Ecto neural progenitor cell (in vitro differentiated cells): ENCODE measurements at regions not wholly inside any gene's neighbourhood (a gene's known extent, or its start where the extent isn't known, plus 50 kb on each side); places are given as distances from the start of the nearest gene placed in this dataset.

Experiments used
- DNase-seq: peaks from one replicate; pipeline ENCODE4 v3.0.0-alpha.2; 2018; ENCODE audit warnings: low spot score

DNA sequence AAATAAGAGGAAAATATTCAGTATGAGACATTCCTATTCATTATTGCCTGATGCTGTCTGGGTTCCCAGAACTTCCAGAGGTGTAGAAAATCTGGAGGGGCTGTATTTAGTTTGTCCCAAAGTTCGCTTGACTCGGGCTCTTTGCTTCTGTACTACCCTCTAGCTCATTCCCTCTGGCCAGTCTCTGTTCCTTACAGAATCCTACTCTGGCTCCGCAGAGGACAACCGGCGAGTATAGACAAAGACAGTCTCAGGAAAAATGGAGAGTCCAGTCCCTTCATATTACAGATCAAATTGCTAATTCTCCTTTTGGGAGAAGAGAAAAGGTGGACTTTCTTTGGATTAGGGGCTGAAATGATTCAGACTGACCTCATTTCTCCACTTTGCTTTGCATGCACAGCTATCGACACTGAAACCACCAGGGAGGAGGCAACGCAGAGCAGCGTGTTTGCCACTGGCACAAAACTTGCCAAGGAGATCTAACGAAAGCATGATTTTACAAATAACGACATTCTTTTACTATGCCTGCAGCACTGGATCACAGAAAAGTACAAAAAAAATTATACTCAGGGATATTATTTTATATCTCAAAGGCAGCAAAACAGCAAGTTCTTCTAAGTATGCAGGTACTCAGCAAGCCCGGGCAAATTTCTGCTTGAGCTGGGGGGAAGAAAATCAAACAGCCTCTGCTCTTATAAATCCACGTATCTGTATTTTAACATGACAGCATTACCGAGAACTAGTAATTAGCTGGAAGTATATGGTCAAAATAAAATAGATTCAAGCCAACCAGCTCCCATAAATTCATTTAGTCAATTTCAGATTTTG is 279.7 kb downstream of the NPR3 start:
- DNase-seq, result no peak

DNA sequence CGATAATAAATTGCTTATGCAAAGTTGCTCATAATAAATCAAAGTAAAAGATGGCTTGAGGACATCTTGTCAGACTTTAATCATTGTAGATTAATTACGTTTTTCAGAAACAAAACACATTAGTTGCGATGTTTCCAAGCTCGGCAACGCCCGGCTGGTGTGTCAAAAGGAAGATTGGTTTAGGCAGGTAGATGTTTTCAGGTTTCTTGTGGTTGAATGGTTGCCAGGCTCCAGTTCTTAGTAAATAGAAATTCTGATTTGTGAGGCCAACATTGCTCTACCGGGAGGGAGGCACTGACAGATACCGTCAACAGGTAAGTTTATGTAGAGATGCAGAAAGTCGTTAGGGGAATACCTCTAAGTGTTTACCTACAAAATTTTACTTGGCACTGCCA is 280.3 kb downstream of the NPR3 start:
- DNase-seq, result no peak

DNA sequence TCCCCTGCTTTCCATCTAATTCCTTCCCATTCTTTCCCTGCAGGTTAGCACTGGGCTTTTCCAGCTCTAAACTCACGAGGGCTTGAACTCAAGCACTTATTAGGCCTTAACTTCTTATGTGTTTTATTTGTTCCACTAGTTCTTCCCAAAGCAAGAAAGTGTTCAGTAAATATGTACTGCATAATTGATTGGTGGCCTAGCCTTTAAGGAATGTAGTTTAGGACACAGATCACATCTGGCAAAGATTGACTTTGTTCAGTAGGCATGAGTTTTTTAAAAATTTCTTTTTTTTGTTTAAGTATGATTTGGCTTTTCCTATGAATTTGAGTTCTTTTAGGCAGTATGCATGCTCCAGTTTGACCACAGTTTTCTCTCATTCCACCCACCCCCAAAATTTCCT is 285.2 kb downstream of the NPR3 start:
- no peak for DNase-seq

DNA sequence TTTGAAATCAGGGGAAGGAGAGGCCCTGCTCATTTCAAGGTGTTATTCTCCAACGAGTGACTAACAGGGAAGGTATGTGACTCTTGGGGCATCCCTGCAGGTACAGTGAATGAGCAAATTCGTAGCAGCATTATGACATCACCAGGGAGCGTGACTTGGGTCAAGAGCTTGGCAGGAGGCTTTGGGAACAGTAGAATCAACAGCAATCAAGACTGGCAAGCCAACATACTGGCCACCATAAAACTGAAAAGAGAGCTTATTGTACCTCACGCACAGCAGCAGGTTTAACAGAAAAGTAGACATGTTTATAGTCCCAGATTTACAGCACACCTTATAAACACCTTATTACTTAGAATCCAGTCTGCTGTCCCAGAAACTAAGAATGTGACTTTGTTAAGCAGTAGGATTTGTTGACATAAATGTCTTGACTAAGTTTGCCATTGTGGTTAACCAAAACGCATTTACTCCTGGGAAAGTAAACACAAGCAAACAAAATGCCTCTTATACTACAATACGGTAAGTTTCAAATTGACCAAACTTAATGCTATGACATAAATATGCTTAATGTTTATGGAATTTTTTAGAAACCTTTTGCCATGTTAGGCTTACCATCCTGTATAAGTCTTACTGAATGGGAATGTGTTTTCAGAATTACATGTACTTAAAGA is 297.8 kb downstream of the NPR3 start:
- no peak for DNase-seq

DNA sequence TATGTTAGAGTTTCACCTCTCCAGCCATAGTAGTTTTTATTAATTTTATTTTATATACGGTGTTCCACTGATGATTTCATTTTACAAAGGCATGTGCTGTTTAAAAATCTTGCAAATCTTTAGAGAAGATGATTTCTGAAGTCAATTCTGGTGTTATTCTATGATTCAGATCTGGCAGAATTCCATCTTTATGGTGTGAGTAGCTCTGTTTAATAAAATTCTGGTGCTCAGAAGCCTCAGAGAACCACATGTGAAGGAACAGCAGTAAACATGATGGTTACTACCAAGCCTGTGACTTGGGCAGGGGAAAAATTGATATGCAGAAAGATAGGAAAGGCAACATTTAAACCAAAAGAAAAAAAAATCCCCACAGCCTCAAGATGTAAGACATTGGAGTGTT is 299.7 kb downstream of the NPR3 start:
- DNase-seq, result no peak

DNA sequence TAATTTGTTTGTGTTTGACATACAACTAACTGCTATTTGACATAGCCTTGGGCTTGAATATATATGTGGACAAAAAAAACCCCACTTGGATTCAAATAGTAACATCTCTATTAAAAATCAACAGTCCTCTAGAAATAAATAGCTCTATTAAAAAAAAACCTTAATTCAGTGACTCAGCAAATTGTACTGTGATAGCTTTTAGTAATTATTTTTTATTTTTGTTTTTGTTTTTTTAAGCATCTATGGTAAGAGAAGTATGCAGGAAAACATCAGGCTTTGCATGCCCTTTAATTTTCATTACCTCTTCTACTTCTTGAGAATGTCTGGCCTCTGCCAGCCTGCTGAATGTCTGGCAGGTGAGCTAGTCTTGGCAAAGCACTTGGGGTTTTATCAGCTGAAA is 300.7 kb downstream of the NPR3 start:
- DNase-seq, result no peak

DNA sequence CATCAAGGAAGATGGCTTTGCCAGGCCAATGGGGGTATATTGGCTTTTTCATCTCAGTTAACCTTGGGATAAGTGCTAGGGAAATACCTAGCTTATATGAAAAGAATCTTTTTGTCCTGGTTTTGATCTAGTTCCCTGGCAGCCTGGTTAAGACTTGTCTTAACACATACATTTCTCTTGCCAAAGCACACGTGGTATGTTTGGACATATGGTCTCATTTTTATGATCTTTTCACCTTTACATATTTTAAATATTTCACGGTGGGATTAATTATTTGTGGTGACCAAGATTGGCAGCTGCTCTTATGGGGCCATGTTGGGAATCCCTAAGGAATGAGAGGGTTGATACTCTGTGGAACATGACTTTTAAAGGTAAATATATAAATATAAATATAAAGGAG is 312.5 kb downstream of the NPR3 start:
- DNase-seq, result no peak

DNA sequence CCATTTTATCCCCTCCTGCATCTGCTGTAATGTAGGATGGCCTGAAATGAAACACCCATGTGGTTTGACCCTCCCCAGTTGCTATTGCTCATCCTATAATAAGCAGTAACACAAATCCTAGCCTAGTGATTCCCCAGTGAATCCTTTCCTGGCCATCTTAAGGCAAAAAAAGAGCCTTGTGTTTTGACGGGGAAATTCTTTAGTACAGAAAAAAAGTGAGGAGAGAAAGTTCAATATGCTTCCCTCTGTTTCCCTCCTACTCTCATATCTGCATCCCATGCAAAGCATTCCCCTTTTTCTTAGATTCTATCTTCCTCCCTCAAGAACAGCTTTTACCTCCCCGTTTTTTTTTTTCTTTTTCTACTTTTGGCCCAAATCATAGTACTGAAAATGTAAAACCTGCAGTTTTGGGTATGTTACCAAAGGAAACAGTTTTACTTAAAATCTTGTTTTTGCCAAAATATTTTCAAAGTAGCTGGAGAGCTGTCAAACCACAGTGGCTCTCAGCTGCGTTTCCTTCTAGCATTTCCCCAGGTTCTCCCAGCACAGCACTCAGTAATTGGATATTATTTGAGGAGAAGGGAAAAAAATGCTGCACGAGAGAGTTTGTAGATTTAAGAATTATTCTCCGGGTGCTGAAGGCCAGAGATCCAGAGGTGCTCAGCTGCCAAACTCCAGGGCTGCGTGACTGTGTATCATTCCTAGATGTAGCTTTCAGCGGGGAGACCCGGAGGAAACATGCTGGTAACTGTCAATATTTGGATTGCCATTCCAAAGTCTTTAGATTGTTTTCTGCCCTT is 321.4 kb downstream of the NPR3 start:
- DNase-seq, result no peak

DNA sequence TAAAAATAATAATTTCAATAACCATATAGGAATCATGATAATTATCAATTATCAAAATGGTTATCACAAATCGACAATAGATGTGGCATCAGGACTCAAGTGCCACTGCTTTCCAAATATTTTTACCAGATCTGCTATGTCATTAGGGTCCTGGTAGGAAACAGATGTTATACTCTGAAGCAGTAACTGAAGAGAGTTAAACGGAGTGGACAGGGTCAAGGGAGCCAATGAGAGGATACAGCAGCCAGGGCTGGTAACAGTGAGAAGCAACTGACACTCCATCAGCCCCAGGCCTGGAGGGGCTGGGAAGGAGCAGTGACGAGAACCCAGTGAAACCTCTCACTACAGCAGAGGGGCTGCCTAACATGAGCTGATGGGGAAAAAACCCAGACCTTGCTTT is 322.4 kb downstream of the NPR3 start:
- no peak for DNase-seq

DNA sequence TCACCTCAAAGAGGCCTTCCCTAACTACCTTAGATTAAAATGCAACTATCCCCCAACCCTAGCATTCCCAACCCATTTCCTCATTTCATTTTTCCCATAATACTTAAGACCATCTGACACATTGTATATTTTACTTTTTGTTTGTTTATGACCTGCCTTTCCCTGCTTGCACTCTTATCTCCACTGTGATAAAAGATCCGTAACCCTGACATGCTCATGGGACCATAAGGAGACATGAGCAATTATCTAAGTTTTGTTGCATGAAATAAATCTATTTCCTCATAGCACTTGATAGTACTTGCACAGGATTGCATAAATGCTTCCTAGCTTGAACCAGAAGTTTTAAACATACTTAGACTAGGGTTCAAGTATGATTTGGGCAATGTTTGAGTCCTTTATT is 323.7 kb downstream of the NPR3 start:
- no peak for DNase-seq

DNA sequence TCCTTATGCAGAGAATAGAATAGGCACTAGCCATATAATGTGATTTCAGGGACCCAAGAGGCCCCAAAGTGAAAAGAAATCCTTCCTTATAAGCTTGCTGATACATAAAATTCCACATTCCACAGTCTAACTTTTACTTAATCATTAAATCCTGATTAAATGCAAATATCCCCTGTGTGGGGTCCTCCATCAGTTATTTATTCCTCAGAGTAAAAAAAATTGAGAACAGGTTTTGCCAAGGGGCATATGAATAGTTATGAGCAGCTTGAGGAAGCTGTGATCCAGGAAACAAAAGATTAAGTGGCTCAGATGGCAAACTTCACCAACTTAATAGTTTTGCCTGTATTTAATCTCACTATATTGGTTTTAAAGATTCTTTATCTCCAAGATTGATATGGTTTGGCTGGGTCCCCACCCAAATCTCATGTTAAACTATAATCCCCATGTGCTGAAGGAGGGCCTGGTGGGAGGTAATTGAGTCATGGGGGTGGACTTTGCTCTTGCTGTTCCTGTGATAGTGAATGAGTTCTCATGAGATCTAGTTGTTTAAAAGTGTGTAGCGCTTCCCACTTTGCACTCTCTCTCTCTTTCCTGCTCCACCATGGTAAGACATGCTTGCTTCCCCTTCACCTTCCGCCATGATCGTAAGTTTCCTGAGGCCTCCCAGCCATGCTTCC is 324.9 kb downstream of the NPR3 start:
- DNase-seq, result no peak

DNA sequence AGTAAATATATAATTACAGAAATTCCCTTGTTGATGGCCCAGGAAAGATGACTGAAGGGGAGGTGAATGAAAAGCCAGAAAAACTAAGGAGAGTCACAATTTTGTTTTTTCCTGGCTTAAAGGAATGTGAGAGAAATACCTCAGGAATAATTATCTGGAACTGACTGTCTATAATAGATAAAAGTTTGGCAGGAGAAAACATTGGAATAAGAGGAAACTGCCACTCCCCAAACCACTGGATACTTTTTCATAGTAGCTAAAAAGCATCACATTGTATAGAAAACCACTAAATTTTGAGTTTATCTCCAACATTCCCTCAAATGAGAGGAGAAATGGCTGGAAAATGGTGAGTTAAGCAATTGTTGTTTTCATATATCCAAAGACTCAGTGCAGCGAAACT is 326.0 kb downstream of the NPR3 start:
- no peak for DNase-seq

DNA sequence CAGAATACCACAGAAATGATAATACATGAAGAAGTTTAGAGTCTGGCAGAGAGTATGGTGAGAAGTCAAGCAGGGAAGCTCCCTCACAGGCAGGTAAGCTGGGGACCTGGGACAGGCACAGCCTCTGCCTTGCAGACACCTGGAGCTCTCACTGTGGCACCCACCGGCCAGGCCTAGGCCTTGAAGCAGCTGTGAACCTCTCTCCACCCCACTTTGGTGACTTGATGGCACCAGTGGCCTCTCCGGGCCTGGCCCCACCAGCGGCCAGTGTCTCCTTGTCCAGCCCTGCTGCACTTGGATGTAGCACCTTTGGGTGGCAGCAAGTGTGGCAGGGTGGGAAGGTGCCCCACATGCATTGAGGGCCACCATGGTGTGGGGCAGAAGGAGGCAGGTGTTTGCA is 330.5 kb downstream of the NPR3 start:
- no peak for DNase-seq

DNA sequence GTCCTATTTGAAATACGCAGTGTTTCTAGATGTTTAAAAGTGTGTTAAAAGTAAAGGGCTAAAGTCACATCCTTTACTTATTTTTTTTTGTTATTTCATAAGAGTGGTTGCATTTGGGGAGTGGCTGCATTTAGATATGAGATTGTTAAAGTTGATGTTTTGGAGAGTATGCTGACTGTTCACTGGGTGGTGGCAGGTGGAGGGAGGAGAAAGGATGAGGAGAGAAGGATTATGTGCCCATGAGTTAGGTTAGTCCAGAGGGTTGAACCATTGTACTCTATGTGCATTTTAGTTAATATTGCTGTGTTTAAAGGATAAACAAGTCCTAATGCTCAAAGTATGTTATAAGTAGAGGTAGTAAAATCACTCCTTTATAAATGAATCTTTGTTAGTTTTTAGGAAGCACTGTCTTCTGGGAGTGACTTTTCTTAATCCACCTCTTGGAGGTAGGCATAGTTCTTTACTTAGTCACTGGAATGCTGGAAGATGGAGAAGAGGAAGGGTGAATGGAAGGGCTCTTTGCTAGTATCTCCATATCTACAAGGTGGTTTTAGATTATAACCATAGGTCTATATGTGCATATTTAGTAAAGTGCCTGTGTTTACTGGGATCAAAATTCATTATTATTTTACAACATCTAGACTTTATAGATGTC is 332.3 kb downstream of the NPR3 start:
- DNase-seq, result no peak

DNA sequence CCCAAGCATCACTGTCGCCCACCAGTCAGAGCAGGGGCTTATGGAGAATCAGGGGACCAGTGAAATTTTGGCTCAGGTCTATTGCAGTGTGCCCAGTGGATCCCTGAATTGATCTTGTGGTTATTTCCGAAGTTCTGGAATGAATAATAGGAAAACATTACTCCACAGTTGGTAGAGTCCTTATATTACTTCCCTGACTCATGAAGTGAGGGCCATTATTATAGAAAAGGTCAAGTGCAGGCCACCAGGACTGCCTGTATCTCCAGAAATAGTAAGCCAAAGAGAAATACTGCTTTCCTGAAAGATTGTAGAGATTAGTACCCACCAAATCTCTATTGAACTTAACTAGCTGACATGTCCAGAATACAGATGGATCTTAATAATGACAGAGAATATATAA is 335.0 kb downstream of the NPR3 start:
- no peak for DNase-seq

DNA sequence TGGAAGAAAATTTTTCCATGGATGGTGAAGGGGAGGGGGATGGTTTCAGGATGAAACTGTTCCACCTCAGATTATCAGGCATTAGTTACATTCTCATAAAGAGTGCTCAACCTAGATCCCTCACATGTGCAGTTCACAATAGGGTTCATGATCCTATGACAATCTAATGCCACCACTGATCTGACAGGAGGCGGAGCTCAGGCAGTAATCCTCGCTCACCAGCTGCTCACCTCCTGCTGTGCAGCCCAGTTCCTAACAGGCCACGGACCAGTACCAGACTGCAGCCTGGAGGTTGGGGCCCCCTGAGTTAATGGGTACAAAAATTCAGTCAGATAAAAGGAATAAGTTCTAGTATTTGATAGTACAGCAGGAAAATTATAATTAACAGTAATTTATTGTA is 337.2 kb downstream of the NPR3 start:
- no peak for DNase-seq

DNA sequence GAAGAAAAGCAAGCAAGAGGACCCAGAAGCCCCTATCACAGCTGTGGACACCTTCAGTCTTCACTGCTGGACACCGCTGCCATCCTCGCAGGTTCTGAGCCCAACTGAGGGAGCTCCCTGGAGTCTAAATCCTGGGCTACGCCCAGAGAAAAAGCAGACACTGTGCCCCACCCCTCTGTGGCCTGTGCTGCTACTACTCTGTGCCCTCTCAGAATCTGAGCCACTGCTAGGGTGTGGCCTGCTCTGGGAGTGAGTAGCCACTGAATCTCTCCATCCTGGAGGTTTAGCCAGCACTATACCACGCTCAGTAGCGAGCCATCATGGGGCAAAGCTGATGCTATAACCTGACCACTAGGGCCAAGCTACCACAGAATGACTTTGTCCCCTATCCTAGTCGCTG is 338.2 kb downstream of the NPR3 start:
- DNase-seq, result no peak

DNA sequence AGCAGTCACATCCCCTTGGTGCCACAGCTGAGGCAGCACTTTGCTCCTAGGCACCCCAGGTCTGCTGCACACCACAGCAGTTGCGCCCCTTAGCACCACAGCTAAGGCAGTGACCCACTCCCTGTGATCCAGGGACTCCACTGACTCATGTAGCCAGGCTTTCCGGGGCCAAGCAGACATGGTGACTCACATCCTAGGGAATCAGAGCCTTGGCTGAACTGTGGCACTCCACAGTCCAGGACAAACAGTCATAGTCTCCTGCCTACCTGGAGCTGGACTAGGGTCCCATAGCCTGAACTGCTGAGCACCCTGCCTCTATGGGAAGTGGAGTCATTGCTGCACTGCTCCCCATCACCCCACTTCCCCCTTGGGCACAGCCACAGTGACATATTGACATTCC is 338.7 kb downstream of the NPR3 start:
- no peak for DNase-seq

DNA sequence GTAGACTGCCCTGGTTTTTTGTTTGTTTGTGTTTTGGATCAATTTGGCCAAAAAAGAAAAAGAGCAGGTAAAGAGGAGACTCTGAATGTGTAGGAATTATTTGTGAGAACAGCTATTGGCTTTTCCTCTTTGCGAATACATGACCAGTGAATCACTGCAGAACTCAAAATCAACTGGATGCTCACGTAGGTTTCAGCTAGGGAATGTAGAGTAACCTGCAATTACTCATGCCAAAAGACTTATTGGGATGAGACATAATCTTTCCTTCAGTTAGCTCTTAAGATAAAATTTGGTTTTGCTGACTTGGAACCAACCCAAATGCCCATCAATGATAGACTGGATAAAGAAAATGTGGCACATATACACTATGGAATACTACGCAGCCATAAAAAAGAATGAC is 348.0 kb downstream of the NPR3 start:
- DNase-seq, result no peak

DNA sequence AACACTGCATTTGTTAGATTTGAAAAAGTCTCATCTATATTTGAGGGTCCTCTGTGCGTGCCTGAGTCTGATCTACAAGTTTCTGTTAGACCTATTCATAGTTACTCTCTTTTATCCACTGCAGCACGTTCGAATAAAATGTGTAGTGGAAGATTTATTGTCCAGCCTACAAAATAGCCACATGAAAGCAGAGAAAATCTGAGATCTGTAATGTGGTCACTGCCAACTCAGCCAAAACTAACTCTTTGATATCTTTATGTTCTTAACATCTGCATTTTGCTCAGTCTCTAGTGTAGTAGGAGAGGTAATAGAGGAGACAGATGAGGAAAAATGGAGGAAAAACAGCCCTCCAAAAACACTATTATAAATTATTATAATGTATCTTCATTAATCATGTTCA is 354.0 kb downstream of the NPR3 start:
- DNase-seq, result no peak

DNA sequence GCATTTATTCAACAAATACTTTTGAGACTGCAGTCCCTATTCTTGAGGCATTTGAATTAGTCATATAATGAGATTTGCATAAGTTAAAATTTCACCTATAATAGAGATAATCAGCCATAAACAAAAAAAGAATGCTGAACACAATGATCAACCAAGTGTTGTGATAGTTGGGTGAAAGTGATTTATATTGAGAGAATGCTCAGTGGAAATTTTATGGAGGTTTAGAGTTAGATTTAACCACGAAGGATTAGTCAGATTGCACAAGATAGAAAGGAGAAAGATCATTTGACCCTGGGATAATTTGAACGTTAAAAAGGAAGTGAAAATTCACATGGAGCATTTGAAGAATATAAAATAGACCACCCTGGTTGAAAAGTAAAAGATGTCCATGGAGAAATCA is 356.2 kb downstream of the NPR3 start:
- DNase-seq, result no peak

DNA sequence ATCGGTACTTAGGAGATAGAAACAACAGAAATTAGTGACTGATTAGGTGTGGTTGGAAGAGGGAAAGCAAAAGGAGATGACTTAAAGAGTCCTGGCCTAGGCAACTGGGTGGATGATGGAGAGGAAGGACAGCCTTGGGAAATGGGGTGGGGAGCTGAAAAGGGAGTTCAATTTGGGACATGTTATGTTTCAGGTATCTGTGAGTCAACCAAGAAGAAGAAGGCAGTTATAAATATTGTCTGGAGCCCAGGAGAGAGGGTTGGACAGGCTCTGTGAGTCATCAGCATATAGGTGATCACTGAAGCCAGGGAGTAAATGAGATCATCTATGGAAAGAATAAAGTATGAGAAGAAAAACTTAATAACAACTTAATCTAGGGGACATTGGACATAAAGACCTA is 357.7 kb downstream of the NPR3 start:
- DNase-seq, result no peak
